Fibroblast of pulmonary artery (primary cell): ENCODE measurements at regions not wholly inside any gene's neighbourhood (a gene's known extent, or its start where the extent isn't known, plus 50 kb on each side); places are given as distances from the start of the nearest gene placed in this dataset.
A peak's percentile ranks its signal among the peaks of the same experiment; 100 is the strongest.

ENCODE experiments used
- DNase-seq: peaks from one replicate; pipeline ENCODE4 v3.0.0-alpha.2; 2010; ENCODE audit warnings: low read depth
- H3K4me3 ChIP-seq: replicated peaks from 2 replicates; pipeline ENCODE4 v1.5.1; 2011; ENCODE audit warnings: low read depth, mild to moderate bottlenecking, control low read depth, low read length, moderate library complexity
- TF ChIP-seq, protein P1 (sequence below): IDR thresholded peaks from 2 replicates; pipeline ENCODE4 v1.5.1; 2011; ENCODE audit warnings: mild to moderate bottlenecking, control low read depth, low read length, inconsistent platforms; ENCODE audit errors: missing control alignments

DNA sequence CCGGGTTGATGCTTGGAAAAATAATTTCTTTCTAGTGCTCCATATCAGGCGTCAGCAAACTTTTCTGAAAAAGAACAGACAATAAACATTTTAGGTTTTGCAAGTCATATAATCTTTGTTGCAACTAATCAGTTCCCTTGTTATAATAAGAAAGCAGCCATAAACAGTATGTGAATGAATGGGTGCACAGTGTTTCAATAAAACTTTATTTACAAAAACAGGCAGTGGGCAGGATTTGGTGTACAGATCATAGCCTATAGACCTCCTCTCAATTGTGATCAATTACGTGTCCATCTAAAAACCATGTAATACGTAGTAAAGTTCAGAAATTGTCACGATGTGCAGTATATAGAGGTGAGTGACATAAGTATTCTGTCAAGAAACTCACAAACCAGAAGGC is 143.4 kb downstream of the AREG start:
- no peak overlapping the region for H3K4me3 ChIP-seq
- DNase-seq = no peak
- TF ChIP-seq, protein P1, sequence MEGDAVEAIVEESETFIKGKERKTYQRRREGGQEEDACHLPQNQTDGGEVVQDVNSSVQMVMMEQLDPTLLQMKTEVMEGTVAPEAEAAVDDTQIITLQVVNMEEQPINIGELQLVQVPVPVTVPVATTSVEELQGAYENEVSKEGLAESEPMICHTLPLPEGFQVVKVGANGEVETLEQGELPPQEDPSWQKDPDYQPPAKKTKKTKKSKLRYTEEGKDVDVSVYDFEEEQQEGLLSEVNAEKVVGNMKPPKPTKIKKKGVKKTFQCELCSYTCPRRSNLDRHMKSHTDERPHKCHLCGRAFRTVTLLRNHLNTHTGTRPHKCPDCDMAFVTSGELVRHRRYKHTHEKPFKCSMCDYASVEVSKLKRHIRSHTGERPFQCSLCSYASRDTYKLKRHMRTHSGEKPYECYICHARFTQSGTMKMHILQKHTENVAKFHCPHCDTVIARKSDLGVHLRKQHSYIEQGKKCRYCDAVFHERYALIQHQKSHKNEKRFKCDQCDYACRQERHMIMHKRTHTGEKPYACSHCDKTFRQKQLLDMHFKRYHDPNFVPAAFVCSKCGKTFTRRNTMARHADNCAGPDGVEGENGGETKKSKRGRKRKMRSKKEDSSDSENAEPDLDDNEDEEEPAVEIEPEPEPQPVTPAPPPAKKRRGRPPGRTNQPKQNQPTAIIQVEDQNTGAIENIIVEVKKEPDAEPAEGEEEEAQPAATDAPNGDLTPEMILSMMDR = no peak

DNA sequence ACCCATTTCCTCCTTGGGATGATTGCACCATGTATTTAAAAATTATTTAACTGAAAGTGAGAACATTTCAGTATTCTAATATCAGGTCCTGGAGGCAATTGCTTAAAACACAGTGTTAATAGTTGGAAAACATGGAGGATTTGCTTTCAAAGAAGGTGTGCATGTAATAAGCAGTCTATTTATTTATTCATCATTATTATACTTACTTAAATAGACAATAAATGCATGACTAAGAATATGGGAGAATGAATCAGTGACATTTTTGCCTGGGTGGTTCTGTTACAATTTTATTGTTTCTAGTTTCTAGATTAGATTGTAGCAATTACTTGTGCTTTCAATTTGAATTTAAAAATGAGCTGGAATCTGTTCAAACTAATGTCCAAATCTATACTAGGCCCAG is 145.5 kb downstream of the AREG start:
- DNase-seq = peak; percentile 12
- TF ChIP-seq, protein P1 = no peak
- H3K4me3 ChIP-seq = no peak overlapping the region

DNA sequence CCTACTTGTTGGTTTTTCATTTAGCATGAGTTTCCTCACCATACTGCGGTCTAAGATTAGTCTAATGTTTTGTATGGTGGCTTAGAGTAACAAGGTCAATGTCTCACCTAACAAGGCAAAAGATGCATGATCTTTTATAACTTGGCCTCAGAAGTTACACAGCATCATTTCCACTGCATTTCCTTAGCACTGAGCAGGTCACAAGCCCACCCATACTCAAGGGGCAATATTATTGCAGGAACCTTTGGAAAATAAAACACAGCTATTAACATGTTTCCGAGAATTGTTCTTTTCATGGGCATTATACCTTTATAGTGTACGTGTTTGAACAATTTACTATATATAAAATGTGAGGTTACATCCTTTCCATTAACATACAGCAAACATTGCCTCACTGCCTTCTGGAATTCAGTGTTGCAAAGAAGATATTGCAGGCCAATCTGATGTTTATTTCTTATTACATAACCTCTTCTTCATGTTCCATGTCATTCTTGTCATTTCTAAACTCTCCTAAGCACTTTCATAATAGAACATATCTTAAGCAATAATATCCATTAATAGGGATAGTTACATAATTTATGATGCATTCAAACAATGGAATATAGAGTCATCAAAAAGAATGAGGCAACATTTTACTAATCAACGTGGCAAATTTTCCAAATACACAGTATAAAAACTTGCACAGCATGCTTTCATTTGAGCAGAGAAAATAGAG is 153.8 kb downstream of the AREG start:
- peak; percentile 79 for DNase-seq
- no peak overlapping the region for H3K4me3 ChIP-seq
- TF ChIP-seq, protein P1 = no peak

DNA sequence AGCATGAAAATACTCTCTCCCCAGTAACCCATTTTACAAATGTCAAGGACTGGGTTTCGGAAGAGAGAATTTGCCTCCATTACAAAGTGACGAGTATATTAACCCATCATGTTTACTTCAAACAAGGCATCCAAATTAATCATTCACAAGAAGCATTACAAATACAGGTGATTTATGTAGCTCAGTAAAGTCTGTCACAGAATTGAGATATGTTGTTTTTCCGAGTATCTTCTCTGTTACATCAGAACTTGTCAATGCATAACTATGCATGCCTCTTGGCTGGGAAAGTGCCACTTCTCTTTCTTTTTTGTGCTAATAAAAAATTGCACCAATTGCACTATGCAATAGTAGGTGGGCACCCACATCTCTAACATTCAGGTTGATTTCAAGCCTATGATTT is 158.2 kb downstream of the AREG start:
- H3K4me3 ChIP-seq = no peak overlapping the region
- TF ChIP-seq, protein P1 = no peak
- DNase-seq = no peak

DNA sequence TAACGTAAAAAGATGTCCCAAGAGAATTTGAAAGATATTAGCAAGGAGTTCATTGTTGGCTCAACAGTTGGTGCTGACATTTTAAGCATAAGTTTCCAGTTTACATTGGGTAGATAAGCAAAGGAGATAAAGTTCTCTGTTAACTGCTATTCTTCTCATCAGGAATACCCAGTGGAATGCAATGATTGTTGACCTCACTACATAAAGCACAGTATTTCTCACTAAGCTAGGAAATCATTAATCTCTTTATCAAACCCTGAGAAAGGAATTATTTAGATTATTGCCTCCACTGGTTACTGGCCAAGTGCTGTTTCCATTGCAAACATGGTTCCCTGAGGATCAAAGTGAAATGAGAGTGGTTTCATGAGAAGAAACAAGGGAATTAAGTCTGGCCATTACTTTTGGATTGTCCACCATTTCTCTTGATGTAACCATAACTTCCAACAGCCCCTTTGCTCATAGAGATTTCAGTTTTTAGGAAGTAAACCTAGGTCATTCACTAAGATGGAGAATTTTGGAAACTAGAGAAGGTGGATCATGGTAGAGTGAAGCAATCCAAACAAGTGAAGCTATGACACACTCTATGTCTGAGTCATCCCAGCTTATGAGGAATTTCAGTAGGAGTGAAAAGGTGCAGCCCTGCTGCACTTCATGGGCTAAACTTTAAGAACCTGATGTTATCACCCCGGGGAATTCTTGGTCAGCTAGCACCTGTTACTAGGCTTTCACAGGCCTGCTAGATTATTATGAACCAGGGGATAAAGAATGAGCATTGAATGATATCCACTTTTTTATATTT is 163.4 kb downstream of the AREG start:
- peak; percentile 69 for DNase-seq
- H3K4me3 ChIP-seq = no peak overlapping the region
- TF ChIP-seq, protein P1 = no peak

DNA sequence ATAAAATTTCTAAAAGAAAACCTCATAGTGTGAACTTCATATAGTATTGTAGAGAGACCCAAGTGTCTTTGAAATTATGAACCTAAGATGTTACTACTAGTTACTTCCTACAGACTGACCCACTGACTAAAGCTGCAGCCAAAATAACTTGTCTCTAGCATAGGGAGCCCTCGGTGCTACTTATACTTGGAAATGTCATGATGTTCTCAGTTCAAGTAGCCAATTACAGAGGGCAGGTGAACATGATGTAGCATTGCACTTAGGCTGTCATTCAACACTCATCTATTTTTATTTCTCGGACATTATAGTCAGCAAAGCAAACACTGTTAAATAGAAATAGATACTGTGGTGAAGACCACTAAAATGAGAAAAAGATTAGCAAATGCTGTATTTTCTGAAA is 165.6 kb downstream of the AREG start:
- DNase-seq = no peak
- TF ChIP-seq, protein P1 = no peak
- no peak overlapping the region for H3K4me3 ChIP-seq

DNA sequence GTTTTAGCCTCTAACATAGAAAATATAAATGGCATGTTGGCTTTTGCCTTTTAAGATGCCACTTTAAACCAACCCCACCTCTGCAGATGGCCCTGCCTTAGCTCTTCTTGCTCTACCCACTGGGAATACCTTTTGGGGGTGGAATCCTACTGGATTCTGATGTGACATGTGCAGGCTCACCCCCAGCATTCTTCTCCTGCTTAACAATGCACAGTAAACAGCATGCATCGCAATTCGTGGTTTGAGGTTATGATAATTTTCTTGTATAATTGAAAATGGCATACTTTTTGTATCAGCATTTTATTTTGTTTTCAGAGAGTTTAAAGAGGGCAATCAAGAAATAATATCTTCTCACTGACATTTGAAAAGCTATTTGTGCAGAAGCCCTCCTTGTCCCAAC is 167.9 kb downstream of the AREG start:
- DNase-seq = no peak
- TF ChIP-seq, protein P1 = no peak
- H3K4me3 ChIP-seq = no peak overlapping the region
